ENCODE measurements at regions not wholly inside any gene's neighbourhood (a gene's known extent, or its start where the extent isn't known, plus 50 kb on each side); places are given as distances from the start of the nearest gene placed in this dataset.
A peak's percentile ranks its signal among the peaks of the same experiment; 100 is the strongest.

DNA sequence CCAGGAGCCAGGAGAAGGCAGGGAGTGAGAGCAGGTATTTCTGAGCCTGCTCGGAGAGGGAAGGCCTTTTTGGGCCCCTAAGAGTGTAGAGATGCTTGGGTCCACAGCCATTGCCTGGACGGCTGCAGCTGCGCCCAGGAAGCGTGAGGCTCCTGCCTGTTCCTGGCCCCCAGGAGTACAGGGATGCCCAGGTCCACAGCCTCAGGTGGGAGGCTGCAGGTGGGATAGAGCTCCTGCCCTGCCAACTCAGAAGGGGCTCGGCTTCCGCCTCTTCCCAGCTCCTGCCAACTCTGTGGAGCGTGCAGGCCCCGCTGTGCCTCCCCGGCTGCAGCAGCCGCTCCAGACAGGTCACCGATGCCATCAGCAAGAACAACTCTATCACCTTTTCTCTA, 351.0 kb upstream of the PCDH20 start:
- no peak for DNase-seq (ENCODE audit: low spot score)

DNA sequence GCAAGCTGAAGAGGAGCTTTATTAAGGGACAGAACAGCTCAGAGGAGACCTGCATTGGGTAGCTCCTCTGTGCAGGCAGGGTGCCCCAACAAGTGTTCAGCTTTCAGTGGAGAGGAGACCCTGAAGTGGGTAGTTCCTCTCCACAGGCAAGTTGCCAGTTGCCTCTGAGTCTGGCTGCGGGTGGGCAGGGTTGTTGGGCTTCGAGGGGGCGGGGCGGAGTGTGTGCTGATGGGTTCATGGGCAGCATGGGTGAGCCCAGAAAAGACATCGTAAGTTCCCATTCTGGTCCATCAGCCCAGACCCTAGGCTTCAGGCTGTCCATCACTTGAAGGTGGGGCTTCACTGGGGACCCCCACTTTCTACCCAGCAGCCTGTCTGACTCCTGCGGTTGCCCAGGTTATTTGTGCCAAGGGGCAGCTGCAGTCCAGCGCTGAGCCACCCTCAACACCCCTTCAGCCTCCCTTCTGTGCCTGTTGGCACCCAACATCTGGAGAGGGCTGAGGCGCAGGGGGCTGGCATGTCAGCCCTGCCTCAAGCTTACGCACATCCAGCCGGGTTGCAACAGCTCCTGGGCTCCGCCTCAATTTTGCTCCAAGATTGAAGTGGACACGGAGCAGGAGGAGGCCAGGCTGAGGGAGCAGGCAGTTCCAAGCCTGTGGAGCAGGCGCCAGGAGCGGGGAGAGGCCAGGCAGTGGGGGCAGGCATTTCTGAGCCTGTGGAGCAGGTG, 350.5 kb upstream of the PCDH20 start:
- no peak for DNase-seq (ENCODE audit: low spot score)

DNA sequence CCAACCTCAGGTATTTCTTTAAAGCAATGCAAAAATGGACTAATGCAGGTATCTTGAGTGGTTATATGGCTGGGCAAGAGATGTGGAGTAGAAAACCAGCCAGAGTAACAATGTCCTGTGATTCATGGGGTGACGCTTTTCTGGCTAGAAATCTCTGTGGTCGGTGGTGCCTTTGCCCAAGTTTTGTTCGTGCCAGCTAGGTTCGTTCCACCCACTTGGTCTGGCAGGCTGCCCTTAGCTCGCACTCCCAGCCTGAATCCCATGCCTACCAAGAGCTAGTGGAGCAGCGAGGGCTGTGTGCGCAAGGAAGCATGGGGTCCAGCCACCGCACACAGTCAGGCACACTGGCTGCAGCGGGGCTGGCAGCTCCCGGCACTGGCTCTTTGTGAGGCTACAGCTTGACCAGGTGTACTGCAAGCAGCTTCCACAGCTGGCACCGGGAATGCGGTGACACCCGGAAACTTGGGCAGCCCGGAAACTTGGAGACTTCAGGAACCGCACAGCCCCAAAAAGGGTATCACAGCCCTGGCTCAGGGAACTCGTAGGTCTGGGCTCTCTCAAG, 349.6 kb upstream of the PCDH20 start:
- DNase-seq (ENCODE audit: low spot score), result no peak

DNA sequence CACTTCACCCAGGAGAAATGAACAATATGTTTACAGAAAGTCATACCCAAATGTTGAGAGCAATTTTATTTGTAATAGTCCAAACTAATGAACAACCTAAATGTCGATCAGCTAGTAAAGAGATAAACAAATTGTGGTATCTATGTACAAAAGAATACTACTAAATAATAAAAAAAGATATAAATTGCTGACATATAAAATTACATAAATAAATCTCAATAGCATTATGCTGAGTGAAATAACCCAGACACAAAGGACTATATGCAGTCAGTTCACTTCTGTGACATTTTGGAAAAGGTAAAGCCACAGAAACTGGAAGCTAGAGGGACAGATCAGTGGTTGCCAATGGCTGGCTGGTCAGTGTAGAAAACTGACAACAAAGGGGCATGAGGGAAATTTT, 346.0 kb upstream of the PCDH20 start:
- DNase-seq (ENCODE audit: low spot score), result no peak

DNA sequence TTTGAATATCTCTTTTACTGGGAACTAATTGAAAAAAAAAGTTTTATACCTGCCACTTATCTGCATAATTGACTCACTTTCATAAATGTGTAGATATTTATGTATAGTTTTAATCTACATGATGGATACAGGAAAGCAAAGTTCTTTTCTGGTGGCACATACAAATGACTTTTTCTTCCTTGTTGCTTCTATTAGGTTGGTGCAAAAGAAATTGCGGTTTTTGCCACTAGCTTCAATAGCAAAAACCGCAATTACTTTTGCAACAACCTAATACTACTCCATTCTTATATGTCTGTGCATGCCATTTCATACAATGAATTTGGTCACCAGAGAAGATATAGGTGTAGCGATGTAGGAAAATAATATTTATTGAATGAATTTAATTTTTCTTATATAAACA, 344.5 kb upstream of the PCDH20 start:
- no peak for DNase-seq (ENCODE audit: low spot score)

DNA sequence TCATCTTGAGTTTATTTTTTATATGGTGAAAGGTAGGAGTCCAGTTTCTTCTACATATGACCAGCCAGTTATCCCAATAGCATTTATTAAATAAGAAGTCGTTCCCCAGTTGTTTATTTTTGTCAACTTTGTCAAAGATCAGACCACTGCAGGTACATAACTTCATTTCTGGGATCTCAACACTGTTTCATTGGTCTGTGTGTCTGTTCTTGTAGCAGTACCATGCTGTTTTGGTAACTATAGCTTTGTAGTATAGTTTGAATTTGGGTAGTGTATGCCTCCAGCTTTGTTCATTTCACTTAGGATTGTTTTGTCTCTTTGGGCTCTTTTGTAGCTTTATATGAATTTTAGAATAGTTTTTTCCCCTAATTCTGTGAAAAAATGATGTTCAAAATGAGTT, 340.4 kb upstream of the PCDH20 start:
- no peak for DNase-seq (ENCODE audit: low spot score)

DNA sequence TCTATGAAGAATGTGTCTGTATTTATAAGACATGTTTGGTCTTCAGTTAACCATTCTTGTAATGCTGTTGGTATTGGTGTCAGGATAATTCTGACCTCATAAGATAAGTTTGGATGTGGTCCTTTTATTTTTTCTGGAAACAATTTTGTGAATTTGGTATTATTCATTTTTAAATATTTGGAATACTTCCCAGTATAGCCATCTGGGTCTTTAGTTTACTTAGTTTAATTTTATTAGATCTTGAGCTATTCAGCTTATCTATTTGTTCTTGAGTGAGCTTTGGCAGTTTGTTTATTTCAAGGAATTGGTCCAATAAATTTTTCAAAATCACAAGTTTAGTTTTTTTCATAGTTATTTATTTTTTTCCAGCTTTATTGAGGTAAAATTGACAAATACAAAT, 335.4 kb upstream of the PCDH20 start:
- DNase-seq (ENCODE audit: low spot score), result no peak

DNA sequence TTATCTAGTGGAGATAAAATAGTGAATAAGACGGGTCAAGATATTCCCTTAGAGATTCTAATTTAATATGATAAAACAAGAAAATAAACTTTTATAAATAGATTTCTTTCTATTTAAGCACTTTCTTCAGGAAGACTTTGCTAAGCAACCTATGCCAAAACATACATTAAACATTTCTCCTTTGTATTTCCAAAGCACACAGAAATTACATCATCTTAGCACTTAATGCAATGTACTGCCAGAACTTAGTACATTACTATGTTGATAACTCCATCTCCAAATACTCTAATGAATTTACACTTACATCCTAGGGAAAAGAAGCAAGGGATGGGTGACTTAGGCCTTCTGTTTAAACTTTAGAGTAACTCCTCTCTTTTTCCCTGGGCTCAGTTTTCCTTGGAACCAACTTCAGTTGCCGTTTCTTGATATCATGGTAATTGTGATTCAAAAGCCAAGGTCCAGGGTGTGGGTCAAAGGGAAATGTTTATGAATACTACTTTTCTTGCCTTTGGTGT, 322.6 kb upstream of the PCDH20 start:
- DNase-seq (ENCODE audit: low spot score), result no peak

DNA sequence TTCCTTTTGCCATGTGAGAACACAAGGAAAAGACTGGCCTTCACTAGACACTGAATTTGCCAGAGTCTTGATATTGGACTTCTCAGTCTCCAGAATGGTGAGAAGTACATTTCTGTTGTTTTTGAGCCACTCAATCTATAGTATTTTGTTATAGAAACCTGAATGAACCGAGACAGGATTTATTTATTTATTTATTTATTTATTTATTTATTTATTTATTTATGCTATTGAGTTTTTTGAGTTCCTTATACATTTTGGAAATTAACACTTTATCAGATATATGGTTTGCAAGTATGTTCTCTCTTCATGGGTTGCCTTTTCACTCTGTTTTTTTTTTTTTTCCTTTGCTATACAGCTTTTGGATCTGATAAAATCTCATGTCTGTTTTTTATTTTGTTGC, 319.0 kb upstream of the PCDH20 start:
- DNase-seq (ENCODE audit: low spot score), result no peak

DNA sequence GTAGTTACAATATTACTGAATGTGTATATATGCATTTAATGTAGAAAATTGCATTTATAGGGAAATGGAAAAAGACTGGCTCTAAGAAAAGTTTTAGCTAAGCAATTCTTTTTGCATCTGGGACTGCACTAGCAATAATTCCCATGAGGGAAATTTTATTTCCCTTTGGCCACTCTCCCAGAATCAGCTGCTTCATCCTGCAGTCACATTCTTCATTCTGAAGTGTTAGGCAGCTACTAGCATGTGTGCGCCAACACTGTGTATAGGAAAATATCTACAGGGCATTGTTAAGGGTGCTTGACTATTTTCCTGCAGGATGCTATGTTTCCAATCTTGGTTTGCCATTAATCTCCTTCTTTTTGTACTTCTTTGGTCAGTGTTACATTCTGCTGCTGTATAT, 312.8 kb upstream of the PCDH20 start:
- no peak for DNase-seq (ENCODE audit: low spot score)

DNA sequence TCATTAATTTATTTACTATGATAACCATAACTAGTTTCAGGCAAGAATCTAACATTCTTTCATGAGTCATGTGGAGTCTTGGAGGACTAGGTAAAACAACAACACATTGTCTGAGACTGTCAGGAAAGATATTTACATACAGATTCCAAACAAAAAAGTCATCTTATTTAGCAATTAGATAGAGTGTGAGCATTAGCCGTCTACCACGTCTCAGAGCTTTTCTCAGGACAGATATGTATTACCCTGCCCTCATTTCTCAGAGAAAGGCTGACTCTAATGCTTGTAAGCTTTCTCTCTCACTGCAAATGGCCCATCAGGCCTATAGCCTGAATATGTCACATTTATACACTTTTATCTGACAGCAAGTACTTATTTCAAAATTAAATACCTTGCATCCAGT, 312.1 kb upstream of the PCDH20 start:
- no peak for DNase-seq (ENCODE audit: low spot score)

DNA sequence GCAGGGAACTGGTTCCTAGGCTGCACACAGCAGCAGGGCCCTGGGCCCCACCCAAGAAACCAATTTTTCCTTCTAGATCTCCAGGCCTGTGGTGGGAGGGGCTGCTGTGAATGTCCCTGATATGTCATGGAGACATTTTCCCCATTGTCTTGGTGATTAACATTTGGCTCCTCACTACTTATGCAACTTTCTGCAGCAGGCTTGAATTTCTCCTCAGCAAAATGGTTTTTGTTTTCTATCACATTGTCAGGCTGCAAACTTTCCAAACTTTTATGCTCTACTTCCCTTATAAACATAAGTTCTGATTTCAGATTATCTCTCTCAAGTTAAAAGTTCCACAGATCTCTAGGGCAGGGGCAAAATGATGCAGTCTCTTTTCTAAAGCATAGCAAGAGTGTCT, 310.2 kb upstream of the PCDH20 start:
- no peak for DNase-seq (ENCODE audit: low spot score)

DNA sequence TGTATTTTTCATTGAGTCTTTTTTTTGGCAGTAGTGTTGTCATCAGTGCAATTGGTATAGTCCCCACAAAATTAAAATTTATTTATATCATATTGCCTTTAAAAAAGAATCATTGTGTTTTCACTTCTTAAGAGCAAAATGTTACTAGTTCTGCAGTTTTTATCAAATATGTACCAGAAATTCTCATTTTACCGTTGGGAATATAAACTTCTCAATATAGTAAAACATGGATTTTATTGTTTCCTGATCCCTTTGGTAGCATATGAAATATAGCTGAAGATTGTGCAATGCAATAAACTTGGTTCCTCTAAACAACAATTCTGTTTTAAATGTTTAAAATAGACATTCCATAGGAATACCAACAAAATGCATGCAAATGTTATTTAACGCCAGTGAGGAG, 306.5 kb upstream of the PCDH20 start:
- no peak for DNase-seq (ENCODE audit: low spot score)

DNA sequence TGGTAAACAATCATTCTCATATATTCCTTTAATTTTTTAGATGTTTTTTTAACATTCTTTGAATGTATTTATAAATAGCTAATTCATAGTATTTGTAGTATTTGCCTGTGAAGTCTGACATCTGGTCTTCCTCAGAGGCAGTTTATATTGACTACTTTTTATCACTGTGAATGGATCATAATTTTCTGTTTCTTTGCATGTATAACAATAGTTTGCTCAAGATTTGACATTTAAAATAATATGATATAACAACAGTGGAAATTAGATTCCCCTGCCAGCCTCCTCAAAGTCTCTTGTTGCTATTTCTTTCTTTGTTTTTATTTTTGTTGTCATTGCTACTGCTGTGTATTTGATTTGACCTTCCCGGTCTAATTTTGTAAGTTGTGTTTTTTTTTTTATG, 297.0 kb upstream of the PCDH20 start:
- DNase-seq (ENCODE audit: low spot score), result no peak

DNA sequence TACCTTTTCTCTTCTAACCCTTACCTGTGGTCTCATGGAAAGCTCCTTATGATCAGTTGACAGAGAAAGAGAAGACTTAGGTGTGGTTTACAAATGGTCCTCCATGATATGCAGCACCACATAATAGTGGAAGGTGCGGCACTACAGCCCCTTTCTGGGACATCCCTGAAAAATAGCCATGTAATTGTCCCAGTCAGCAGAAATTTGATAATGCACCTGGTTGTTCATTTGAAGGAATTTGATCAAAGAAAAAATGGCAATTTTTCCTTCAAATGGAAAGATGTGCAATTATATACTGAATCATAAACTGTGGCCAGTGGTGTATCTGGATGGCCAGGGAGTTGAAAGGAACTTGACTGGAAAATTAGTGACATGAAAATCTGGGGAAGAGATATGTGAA, 293.6 kb upstream of the PCDH20 start:
- no peak for DNase-seq (ENCODE audit: low spot score)

DNA sequence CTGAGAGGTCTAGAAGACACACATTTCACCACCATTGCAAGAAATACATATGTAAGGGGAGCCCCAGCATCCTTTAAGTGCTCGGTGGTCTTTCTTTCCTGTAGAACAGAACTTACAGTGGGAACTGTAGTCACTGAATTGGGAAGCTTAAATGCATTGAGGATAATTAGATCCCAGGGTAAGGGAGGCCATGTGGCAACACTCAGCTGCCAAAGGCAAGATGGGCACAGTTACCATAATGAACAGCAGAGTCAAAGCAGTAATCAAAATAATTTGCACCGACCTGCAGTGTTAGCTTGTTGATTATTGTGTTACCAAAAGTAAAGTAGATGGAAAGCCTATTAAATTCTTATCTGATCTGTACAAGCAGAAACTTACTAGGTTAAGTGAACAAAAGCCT, 291.2 kb upstream of the PCDH20 start:
- DNase-seq (ENCODE audit: low spot score), result no peak

DNA sequence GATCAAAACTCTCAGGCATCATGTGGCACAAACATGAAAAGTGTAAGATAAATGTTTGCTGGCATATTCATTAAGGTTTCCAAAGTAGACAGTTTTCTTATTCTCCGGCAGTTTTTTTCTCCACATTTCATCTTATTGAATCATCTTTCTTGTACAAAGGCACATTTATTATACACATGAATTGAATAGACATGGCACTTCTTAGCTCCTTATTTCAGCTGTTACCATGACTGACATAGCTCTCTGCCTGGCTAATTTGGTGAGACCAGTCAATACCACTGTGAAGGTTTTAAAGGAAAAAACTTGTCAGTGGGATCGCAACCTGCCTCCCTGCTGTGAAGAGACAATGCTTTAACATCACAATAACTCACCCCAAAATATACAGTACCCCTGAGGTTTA, 285.0 kb upstream of the PCDH20 start:
- peak; percentile 3 for DNase-seq (ENCODE audit: low spot score)

DNA sequence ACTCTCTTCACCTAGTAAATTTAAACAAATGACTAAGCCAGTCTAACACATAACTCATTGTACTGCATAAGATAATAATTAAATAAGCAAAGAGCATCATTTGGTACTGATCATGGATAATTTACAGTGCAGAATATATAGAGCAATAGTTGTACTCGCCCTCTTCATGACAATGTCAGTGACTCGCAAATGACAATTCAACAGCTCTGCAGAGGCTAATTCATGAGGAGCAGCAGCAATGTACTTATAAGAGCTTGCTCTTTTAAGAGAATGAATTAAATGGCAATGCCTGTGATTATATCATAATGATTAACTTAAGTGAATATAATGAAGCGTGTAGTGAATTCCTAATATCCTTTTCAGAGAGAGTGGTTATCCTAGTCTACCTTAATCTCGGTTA, 284.5 kb upstream of the PCDH20 start:
- DNase-seq (ENCODE audit: low spot score), result peak; percentile 19

DNA sequence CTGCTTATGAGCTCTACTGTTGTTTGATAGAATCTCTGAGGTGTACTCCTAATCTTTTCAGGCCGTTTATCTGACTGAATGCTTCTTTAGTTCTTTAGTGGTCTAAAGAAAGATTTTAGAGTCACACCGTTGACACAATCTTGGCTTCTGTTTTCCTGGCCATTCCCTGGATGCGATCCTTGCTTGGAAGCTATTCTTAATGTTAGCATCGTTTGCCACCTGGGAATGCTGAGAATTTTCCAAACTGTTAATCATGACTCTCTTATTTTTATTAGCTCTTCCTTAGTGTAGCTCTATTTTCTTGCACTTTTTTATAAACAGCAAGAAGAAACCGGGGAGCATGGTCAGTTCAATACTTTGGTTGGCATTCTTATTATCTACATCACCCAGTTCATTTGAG, 281.0 kb upstream of the PCDH20 start:
- no peak for DNase-seq (ENCODE audit: low spot score)

DNA sequence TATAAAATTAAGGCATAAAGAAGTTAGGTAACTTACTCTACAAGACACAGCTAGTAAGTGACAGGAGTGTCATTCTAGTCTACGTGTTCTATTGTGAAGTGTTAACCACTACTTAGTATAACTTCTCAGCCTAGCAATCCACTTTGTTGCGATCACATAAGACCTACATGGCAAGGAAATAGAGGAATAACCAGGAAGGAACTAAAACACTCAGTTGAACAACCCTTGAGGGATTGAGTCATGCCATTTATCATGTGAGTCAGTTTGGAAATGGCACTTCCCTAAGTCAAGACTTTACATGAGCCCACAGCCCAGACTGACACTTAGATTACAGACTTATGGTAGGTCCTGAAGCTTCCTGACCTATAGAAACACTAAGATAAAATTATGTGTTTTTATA, 279.5 kb upstream of the PCDH20 start:
- no peak for DNase-seq (ENCODE audit: low spot score)

DNA sequence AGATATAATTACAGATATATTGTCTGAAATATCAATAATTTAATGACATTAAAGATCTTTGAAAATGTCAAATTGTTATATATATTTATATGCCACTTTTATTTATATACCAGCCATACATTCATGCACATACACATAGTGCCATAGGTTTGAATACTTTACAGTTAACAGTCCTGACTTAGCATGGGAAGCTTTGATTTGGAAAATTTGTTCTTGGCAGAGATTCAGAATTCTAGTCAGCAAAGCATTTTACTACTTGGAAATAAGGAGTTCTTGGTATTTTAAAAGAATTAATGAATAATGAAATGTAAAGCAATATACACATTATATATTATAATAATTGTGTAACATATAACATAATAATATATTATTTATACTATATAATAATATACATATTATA, 277.0 kb upstream of the PCDH20 start:
- DNase-seq (ENCODE audit: low spot score), result no peak

DNA sequence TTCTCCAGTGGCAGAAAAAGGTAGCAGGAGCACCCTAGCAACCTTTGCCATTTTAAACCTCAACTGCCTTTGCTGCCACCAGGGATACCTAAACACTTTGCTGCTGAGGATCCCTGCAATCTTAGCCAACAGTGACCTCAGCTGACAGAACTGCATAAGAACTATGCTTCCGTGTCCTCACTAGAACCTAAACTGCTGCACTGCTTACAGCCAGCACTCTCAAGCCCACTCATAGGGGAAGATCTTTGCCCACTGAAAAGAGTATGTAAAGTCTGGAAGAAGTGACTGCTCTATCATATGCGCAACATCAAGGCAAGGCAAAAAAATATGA, 270.0 kb upstream of the PCDH20 start:
- peak; percentile 18 for DNase-seq (ENCODE audit: low spot score)

DNA sequence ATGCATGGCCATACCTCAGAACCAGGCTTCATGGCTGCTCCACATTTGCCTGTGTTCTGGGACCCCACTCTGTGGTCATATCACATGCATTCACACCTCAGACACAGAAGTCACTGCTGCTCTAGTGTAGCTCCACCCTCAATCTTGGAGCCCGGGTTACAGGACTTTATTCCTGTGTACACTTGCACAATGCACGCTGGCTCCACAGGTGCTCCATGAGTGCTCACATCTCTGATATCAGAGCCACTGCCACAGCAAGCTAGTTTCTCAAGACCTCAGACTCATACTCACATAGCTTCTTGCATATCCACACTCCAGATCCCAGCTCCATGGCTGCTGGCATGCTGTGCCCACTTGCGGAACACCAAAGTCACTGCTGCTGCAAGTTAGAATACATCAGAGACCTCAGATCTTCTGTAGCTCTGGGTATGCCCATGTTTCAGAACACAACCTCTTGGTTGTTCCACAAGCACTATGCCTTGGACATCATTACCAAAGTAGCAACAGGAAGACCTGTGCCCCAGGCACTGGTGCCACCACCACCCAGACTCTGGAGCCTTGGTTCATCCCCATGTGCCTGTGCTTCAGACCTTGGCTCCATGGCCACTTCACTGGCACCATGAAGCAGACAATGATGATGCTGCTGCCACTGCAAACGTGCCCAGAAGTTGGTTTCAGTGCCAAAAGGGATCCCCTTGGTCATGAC, 269.5 kb upstream of the PCDH20 start:
- no peak for DNase-seq (ENCODE audit: low spot score)

DNA sequence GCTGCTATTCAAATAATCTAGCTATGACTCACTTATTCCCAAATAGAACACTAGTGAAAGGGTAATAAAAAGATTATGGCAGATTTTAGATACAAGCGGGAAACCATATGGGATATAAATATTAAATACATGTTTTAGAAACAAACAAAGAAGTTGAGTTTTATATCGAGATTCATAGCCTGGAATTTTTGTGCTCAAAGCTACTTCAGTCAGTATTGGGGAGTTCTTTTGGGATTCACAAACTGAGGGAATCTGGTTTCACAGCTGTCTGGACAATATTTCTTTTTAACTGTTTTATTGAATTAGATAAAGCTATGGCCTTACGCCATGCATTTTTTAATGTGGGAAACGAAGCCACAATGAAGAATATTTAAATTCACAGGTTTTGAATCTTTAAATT, 257.1 kb upstream of the PCDH20 start:
- DNase-seq (ENCODE audit: low spot score), result no peak
